ENCODE measurements at regions not wholly inside any gene's neighbourhood (a gene's known extent, or its start where the extent isn't known, plus 50 kb on each side); places are given as distances from the start of the nearest gene placed in this dataset.

DNA sequence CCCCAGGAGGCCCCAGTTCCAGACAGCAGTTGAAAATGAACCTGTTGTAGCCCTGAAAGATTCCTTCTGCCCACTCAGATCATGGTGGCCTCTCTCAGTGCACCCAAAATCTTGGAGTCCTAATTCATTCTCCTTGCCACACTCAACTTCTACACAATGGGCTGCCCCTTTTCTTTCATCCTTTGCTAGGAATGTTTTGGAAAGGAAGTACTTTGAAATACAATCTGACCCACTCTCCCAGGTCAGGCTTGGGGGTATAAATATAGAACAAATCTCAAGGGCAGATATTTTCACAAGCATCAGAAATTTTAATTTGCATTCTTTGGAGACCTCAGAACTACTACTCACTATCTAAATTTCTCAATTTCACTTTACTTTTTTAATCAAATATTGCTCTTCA lies 103.2 kb upstream of the SH3BP4 start:
- H3K4me1 Mint-ChIP-seq (ENCODE audit: low read depth, unreplicated experiment) = peaks cover 2% of the 10 kb centered on the region
- no peak overlapping the region for H3K27ac Mint-ChIP-seq (ENCODE audit: unreplicated experiment)
- TF ChIP-seq, protein P1, sequence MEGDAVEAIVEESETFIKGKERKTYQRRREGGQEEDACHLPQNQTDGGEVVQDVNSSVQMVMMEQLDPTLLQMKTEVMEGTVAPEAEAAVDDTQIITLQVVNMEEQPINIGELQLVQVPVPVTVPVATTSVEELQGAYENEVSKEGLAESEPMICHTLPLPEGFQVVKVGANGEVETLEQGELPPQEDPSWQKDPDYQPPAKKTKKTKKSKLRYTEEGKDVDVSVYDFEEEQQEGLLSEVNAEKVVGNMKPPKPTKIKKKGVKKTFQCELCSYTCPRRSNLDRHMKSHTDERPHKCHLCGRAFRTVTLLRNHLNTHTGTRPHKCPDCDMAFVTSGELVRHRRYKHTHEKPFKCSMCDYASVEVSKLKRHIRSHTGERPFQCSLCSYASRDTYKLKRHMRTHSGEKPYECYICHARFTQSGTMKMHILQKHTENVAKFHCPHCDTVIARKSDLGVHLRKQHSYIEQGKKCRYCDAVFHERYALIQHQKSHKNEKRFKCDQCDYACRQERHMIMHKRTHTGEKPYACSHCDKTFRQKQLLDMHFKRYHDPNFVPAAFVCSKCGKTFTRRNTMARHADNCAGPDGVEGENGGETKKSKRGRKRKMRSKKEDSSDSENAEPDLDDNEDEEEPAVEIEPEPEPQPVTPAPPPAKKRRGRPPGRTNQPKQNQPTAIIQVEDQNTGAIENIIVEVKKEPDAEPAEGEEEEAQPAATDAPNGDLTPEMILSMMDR (IDR thresholded peaks at IDR 0.05; ENCODE audit: partially characterized antibody, unreplicated experiment) = no peak
- peaks cover 4% of the 10 kb centered on the region for H3K9me3 Mint-ChIP-seq (ENCODE audit: unreplicated experiment)
- H3K36me3 Mint-ChIP-seq (ENCODE audit: unreplicated experiment) = peaks cover 9% of the 10 kb centered on the region
- H3K4me3 Mint-ChIP-seq (ENCODE audit: unreplicated experiment) = no peak overlapping the region
- DNase-seq = no peak
- no peaks in the 10 kb centered on the region for H3K27me3 Mint-ChIP-seq (ENCODE audit: unreplicated experiment)

DNA sequence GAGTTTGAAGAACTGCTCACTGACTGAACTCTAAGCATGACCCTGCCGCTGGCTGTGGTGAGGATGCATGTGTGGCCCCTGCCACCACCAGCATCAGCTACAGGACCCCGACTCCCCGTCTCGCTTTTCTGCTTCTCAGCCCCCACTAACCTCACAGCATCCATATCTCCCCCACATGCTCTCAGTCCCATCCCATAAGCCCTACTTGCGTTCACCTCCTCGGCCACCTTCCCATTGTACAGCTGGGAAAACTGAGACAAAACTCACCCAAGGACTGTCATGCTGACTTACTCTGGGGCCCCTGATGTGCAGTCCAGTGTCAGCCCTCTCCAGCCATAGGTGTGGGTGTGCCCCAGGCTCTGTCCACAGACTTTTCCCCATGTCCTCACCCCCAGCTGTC lies 104.2 kb upstream of the SH3BP4 start:
- TF ChIP-seq, protein P1 (IDR thresholded peaks at IDR 0.05; ENCODE audit: partially characterized antibody, unreplicated experiment) = no peak
- peaks cover 4% of the 10 kb centered on the region for H3K9me3 Mint-ChIP-seq (ENCODE audit: unreplicated experiment)
- H3K36me3 Mint-ChIP-seq (ENCODE audit: unreplicated experiment) = peaks cover 9% of the 10 kb centered on the region
- no peak overlapping the region for H3K27ac Mint-ChIP-seq (ENCODE audit: unreplicated experiment)
- no peak overlapping the region for H3K4me3 Mint-ChIP-seq (ENCODE audit: unreplicated experiment)
- H3K27me3 Mint-ChIP-seq (ENCODE audit: unreplicated experiment) = no peaks in the 10 kb centered on the region
- peaks cover 2% of the 10 kb centered on the region for H3K4me1 Mint-ChIP-seq (ENCODE audit: low read depth, unreplicated experiment)
- no peak for DNase-seq

DNA sequence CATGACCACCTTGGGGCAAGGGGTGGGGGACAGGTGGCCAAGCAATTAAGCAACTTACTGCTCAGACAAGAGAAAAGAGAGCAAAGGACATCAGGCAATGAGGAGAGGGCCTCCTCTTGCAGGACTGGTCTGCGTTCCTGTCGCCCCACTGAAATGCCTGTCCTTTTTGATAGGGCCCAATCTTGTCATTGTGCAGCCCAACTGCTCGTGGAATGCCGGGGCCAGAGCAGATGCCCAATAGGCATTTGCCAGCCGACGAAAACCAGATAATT lies 104.5 kb upstream of the SH3BP4 start:
- Mint-ChIP-seq H3K4me1 (ENCODE audit: low read depth, unreplicated experiment) (peaks cover 2% of the 10 kb centered on the region), H3K9me3 (ENCODE audit: unreplicated experiment) (peaks cover 4% of the 10 kb centered on the region), H3K36me3 (ENCODE audit: unreplicated experiment) (peaks cover 9% of the 10 kb centered on the region), H3K27me3 (ENCODE audit: unreplicated experiment) (no peaks in the 10 kb centered on the region), H3K27ac (ENCODE audit: unreplicated experiment) (no peak overlapping the region), H3K4me3 (ENCODE audit: unreplicated experiment) (no peak overlapping the region)
- DNase-seq = no peak
- TF ChIP-seq, protein P1 (IDR thresholded peaks at IDR 0.05; ENCODE audit: partially characterized antibody, unreplicated experiment) = no peak

DNA sequence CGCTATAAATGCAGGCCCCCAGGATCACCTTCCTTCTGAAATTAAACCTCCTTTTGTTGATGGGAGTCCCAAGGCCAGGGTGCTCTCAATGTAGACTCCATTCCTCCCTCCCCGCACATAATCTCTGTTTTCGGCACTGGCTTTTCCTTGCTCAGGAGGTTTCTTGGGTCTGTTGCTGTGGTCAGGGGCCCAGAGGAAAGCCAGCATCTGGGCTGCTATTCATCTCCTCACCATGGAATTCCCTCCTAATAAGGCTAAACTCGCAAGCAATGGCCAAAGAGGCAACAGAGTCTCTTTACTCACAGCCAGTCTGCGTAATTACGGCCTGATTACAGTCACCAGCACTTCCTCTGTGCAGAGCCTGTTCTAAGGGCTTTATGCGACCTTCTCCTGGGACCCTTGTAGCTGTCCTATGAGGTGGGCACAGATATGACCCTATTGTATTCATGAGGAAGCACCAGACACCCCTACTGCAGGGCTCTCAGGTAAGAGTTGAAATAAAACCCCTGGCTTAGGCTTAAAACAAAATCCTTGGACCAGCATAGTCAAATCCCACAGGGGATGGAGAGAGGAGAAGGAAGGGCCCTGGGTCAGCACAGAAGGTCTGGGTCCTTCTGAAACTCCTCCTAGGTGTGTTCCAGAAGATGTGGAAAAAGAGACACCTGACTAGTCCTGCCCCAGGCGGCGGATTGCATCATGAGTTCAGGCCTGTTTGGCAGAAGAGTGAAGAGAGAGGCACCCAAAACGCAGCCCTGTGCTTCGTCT lies 105.0 kb upstream of the SH3BP4 start:
- Mint-ChIP-seq H3K4me3 (ENCODE audit: unreplicated experiment) (no peak overlapping the region), H3K27ac (ENCODE audit: unreplicated experiment) (no peak overlapping the region), H3K9me3 (ENCODE audit: unreplicated experiment) (peaks cover 4% of the 10 kb centered on the region), H3K27me3 (ENCODE audit: unreplicated experiment) (no peaks in the 10 kb centered on the region), H3K36me3 (ENCODE audit: unreplicated experiment) (peaks cover 9% of the 10 kb centered on the region), H3K4me1 (ENCODE audit: low read depth, unreplicated experiment) (peaks cover 2% of the 10 kb centered on the region)
- no peak for DNase-seq
- TF ChIP-seq, protein P1 (IDR thresholded peaks at IDR 0.05; ENCODE audit: partially characterized antibody, unreplicated experiment) = no peak

DNA sequence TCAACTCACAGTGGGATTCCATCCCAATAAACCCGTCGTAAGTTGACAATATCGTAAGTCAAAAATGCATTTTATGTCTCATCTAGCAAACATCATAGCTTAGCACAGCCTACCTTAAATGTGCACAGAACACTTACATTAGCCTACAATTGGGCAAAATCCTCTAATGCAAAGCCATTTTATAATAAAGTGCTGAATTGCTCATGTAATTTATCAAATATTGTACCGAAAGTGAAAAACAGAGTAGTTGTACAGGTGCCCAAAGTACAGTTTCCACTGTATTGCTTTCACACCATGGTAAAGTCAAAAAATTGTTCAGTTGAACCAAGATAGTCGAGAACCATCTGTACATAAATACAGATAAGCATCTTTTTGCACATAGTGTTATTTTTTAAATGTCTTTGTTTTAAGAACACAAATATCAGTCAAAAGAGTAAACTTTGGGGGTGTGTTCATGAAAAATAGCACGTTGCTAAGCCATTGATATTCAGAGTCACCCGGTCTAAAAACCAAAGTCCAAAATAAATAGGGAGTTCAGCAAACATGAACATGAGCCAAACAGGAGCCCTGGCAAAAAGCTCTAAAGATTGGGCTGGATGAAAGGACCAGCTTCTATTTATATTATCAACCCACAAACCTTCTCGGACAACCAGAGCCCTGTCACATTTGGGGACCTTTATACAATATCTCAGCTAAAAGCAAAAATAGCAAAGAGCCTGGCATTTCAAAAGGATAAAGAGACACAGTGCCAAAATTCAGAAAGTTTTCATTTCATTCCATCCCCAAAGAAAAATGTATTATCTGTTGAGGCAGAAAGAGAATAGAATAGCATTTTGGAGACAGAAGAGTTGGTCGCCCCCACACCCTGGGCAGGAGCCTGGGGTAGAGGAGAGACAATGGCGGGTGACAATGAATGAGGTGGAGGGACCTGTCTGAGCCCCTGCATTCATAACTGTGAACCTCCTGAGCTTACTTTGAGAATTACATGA lies 105.9 kb upstream of the SH3BP4 start:
- no peak overlapping the region for H3K4me3 Mint-ChIP-seq (ENCODE audit: unreplicated experiment)
- TF ChIP-seq, protein P1 (IDR thresholded peaks at IDR 0.05; ENCODE audit: partially characterized antibody, unreplicated experiment) = no peak
- DNase-seq = no peak
- peaks cover 2% of the 10 kb centered on the region for H3K4me1 Mint-ChIP-seq (ENCODE audit: low read depth, unreplicated experiment)
- H3K36me3 Mint-ChIP-seq (ENCODE audit: unreplicated experiment) = peaks cover 9% of the 10 kb centered on the region
- no peaks in the 10 kb centered on the region for H3K27me3 Mint-ChIP-seq (ENCODE audit: unreplicated experiment)
- no peak overlapping the region for H3K27ac Mint-ChIP-seq (ENCODE audit: unreplicated experiment)
- H3K9me3 Mint-ChIP-seq (ENCODE audit: unreplicated experiment) = peaks cover 4% of the 10 kb centered on the region

Data from glutamatergic neuron (in vitro differentiated cells).